HEK293 (cell line): ENCODE measurements at regions not wholly inside any gene's neighbourhood (a gene's known extent, or its start where the extent isn't known, plus 50 kb on each side); places are given as distances from the start of the nearest gene placed in this dataset.

ENCODE experiments used
- ATF2 ChIP-seq: fragments of 450-650 bp; formaldehyde crosslinking; IDR thresholded peaks from 2 replicates; pipeline ENCODE4 v1.5.1; 2016; ENCODE audit warnings: missing biosample characterization, missing genetic modification characterization, low read depth
- CTCF ChIP-seq: fragments of 450-650 bp; formaldehyde crosslinking; IDR thresholded peaks from 2 replicates; pipeline ENCODE4 v1.5.1; 2016; ENCODE audit warnings: missing biosample characterization, missing genetic modification characterization
- PATZ1 ChIP-seq: fragments of 450-650 bp; formaldehyde crosslinking; IDR thresholded peaks from 2 replicates; pipeline ENCODE4 v1.5.1; 2016; ENCODE audit warnings: missing biosample characterization, missing genetic modification characterization
- REST ChIP-seq: fragments of 450-650 bp; formaldehyde crosslinking; IDR thresholded peaks from 2 replicates; pipeline ENCODE4 v1.5.1; 2016; ENCODE audit warnings: missing biosample characterization, missing genetic modification characterization
- ZFP41 ChIP-seq: fragments of 450-650 bp; formaldehyde crosslinking; IDR thresholded peaks from 2 replicates; pipeline ENCODE4 v1.5.1; 2016; ENCODE audit warnings: missing biosample characterization, missing genetic modification characterization, borderline replicate concordance
- ZNF146 ChIP-seq: fragments of 450-650 bp; formaldehyde crosslinking; IDR thresholded peaks from 2 replicates; pipeline ENCODE4 v1.5.1; 2016; ENCODE audit warnings: missing biosample characterization, missing genetic modification characterization
- ZNF19 ChIP-seq: fragments of 450-650 bp; formaldehyde crosslinking; IDR thresholded peaks from 2 replicates; pipeline ENCODE4; 2016; ENCODE audit warnings: missing biosample characterization, missing genetic modification characterization, low read depth
- ZNF501 ChIP-seq: fragments of 450-650 bp; formaldehyde crosslinking; IDR thresholded peaks from 2 replicates; pipeline ENCODE4 v1.5.1; 2016; ENCODE audit warnings: missing biosample characterization, missing genetic modification characterization

- TF ChIP-seq CTCF (tag by site-specific recombination) (no peak), ZNF19 (no peak), REST (tag by site-specific recombination) (no peak), ZFP41 (tag by site-specific recombination) (no peak), ZNF501 (tag by site-specific recombination) (no peak), ATF2 (tag by site-specific recombination) (no peak), ZNF146 (tag by site-specific recombination) (no peak), PATZ1 (tag by site-specific recombination) (no peak)
Observed at GRCh38 chr15:81555346-81555745, 181.3 kb upstream of the TMC3 start.
